Fibroblast of pulmonary artery (primary cell): ENCODE measurements at regions not wholly inside any gene's neighbourhood (a gene's known extent, or its start where the extent isn't known, plus 50 kb on each side); places are given as distances from the start of the nearest gene placed in this dataset.
A peak's percentile ranks its signal among the peaks of the same experiment; 100 is the strongest.

ENCODE experiments used
- DNase-seq: peaks from one replicate; pipeline ENCODE4 v3.0.0-alpha.2; 2010; ENCODE audit warnings: low read depth
- H3K4me3 ChIP-seq: replicated peaks from 2 replicates; pipeline ENCODE4 v1.5.1; 2011; ENCODE audit warnings: low read depth, mild to moderate bottlenecking, control low read depth, low read length, moderate library complexity
- TF ChIP-seq, protein P1 (sequence below): IDR thresholded peaks from 2 replicates; pipeline ENCODE4 v1.5.1; 2011; ENCODE audit warnings: mild to moderate bottlenecking, control low read depth, low read length, inconsistent platforms; ENCODE audit errors: missing control alignments

GRCh38 chr7:11236680-11237079 is 263.0 kb downstream of the PHF14 start:
- peak; percentile 20 for DNase-seq
- no peak overlapping the region for H3K4me3 ChIP-seq
- TF ChIP-seq, protein P1, sequence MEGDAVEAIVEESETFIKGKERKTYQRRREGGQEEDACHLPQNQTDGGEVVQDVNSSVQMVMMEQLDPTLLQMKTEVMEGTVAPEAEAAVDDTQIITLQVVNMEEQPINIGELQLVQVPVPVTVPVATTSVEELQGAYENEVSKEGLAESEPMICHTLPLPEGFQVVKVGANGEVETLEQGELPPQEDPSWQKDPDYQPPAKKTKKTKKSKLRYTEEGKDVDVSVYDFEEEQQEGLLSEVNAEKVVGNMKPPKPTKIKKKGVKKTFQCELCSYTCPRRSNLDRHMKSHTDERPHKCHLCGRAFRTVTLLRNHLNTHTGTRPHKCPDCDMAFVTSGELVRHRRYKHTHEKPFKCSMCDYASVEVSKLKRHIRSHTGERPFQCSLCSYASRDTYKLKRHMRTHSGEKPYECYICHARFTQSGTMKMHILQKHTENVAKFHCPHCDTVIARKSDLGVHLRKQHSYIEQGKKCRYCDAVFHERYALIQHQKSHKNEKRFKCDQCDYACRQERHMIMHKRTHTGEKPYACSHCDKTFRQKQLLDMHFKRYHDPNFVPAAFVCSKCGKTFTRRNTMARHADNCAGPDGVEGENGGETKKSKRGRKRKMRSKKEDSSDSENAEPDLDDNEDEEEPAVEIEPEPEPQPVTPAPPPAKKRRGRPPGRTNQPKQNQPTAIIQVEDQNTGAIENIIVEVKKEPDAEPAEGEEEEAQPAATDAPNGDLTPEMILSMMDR = no peak

DNA sequence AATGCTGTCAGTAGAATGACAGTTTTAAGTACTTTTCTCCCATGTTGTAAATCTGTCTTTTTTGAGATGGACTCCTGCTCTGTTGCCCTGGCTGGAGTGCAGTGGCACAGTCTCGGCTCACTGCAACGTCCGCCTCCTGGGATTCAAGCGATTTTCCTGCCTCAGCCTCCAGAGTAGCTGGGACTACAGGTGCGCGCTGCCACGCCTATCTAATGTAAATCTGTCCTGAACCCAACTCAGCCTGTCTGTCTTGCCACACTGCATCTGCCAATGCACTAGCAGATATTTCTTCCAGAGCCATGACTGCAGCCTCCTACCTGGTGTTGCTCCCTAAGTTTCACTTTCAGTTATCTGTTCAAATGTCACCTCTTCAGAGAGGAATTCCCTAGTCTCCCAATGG is 264.1 kb downstream of the PHF14 start:
- no peak overlapping the region for H3K4me3 ChIP-seq
- DNase-seq = no peak
- TF ChIP-seq, protein P1 = no peak

- DNase-seq = peak; percentile 44
- TF ChIP-seq, protein P1 = no peak
- H3K4me3 ChIP-seq = no peak overlapping the region
Measured at GRCh38 chr7:11239316-11239715, 265.6 kb downstream of the PHF14 start.

- TF ChIP-seq, protein P1 = no peak
- no peak overlapping the region for H3K4me3 ChIP-seq
- DNase-seq = no peak
Measured at GRCh38 chr7:11243739-11244138, 270.1 kb downstream of the PHF14 start.

GRCh38 chr7:11244149-11244548 is 270.5 kb downstream of the PHF14 start:
- no peak overlapping the region for H3K4me3 ChIP-seq
- DNase-seq = no peak
- TF ChIP-seq, protein P1 = no peak

GRCh38 chr7:11247545-11247944 is 273.9 kb downstream of the PHF14 start:
- no peak overlapping the region for H3K4me3 ChIP-seq
- DNase-seq = no peak
- TF ChIP-seq, protein P1 = no peak

- TF ChIP-seq, protein P1 = no peak
- no peak for DNase-seq
- no peak overlapping the region for H3K4me3 ChIP-seq
Measured at GRCh38 chr7:11251436-11251835, 277.8 kb downstream of the PHF14 start.
